Hematopoietic multipotent progenitor cell (in vitro differentiated cells): ENCODE measurements at regions not wholly inside any gene's neighbourhood (a gene's known extent, or its start where the extent isn't known, plus 50 kb on each side); places are given as distances from the start of the nearest gene placed in this dataset.

Experiments
- DNase-seq, 3 donors: peaks; one replicate each; pipeline ENCODE4 v3.0.0-alpha.2; 2011 to 2015; ENCODE audit warnings: low read depth in 2 of 3, low spot score in 2 of 3

DNA sequence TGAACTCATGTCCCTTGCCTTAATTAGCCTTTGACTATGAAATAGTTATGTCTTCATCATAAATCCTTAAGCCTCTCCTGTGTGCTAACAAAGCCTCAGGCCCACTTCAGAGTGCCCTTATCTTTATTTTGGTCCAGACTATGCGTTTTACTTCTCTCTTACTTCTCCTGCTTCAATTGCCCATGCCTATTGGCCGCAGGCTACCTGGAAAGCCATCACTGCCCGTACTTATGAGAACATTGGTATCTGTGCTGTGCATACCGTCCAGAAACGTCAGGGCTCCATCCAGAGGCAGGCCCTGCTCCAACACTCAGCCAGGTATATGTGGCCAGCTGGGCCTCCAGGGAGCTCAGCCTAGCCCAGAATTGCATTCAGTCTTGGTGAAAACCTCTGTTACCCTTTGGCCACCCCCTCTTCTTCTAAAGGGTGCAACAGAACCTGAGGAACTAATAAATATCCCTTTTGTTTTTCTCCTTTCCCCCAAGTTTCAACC, 212.4 kb upstream of the MTPN start:
- no peak for DNase-seq

- DNase-seq: no peak
These were observed 209.1 kb upstream of the MTPN start for GRCh38 chr7:136186281-136186680.

- DNase-seq: no peak
These were observed 207.6 kb upstream of the MTPN start for GRCh38 chr7:136184719-136185118.

DNA sequence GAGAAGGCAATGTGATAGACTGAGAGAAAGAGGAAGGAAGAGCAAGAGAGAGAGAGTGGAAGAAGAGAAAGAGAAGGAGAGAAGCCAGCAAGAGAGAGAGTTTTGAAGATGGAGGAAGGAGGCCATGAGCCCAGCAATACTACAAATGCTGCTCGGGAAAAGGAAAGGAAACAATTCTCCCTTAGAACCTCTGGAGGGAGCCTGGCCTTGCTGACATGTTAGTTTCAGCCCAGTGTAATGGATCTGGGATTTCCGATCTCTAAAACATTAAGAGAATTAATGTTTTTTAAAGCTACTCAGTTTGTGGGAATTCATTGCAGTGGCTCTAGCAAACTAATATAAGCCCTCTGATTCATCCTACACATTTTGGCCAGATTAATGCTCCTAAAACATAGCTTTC, 206.8 kb upstream of the MTPN start:
- DNase-seq: no peak

DNA sequence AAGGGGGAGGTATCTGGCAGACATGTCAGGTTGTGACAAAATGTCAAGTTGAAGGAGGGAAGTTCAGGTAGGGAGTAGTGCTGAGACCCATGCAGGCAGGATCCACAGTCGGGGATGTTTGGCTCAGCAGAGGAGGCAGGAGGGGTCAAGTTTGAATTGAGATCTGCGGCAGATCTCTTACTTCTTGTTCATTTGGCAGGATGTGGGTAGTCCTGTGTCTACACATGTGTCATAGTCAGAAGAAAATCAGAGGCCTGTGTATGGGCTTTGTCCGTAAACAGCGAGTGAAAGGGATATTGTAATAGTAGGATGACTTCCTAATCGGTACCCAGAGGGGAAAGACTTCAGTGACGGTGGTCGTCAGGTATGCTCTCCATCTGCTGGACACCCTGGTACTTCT, 203.8 kb upstream of the MTPN start:
- DNase-seq: no peak

GRCh38 chr7:136179851-136180721, 202.9 kb upstream of the MTPN start:
- peak in 1 of 3 donors; percentile 67 for DNase-seq

GRCh38 chr7:136179154-136179553, 202.0 kb upstream of the MTPN start:
- no peak for DNase-seq

DNA sequence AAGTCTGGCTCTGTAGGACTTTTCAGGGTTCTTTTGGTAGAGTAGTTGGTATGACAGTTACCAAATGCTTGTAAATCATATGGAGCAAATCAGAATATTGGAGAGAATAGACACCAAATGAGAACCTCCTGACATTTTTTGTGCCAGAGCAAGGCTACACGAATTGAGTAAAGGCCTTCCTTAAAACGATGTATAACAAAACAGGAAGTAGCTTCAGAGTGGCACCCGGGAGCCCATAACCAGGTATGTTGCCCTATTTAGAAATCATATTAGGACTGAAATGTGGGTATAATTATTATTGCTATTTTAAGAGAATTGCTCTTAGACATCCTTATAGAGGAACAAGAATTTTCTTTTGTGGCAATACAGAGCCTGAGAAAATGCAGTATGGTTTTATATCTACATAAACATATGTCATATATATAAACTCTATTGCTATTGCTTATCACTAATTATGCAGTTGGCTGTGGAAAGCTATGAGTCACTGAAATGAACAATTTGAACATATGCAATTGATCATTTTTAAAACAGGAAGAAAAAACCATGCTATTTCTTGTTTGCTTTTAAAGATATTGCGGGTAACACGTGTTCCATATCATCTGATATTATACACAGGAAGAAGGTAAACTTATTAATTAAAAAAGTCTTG, 197.4 kb upstream of the MTPN start:
- no peak for DNase-seq

DNA sequence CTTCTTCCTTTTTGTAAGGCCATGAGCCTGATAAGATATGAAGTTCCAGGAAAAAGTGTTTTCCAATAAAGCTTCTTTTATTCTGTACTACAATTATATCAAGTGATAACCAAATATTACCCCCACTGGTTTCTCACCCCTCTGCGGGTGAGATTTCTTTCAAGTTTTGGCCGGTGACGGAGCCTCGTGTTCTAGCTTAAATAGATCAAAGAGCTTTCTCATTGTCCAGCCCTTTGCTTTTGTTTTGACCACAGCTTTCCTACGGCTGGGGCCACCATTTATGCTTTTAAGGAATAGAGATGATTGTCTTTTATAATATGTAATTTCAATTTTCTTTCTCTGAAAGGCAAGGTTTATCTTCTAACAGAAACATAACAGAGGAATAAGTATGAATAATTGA, 196.7 kb upstream of the MTPN start:
- DNase-seq: no peak

- DNase-seq: no peak
These were observed 194.1 kb upstream of the MTPN start for GRCh38 chr7:136171233-136171632.

GRCh38 chr7:136168821-136169220, 191.7 kb upstream of the MTPN start:
- DNase-seq: no peak

GRCh38 chr7:136167991-136168390, 190.8 kb upstream of the MTPN start:
- no peak for DNase-seq

- DNase-seq: no peak
These were observed 189.4 kb upstream of the MTPN start for GRCh38 chr7:136166521-136166920.

GRCh38 chr7:136163340-136163801, 186.2 kb upstream of the MTPN start:
- no peak for DNase-seq

GRCh38 chr7:136150311-136150710, 173.2 kb upstream of the MTPN start:
- DNase-seq: no peak

- no peak for DNase-seq
These were observed 171.8 kb upstream of the MTPN start for GRCh38 chr7:136148920-136149319.

GRCh38 chr7:136146925-136147324, 169.8 kb upstream of the MTPN start:
- no peak for DNase-seq

DNA sequence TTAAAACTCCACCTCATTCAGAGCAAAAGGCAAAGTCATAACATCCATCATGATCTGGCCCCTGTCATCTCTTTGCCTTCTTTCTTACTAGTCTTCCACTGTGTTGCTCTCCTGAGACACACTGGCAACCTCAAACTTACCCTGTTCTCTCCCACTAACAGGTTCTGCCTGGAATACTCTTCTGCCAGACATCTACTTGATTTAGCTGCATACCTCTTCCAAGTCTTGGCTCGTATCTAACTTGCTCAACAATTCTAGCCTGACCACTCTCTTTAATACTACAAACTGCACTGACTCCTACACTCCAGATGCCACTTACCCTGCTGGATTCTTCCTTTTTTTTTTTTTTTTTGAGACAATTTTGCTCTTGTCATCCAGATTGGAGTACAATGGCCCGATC, 167.0 kb upstream of the MTPN start:
- no peak for DNase-seq

DNA sequence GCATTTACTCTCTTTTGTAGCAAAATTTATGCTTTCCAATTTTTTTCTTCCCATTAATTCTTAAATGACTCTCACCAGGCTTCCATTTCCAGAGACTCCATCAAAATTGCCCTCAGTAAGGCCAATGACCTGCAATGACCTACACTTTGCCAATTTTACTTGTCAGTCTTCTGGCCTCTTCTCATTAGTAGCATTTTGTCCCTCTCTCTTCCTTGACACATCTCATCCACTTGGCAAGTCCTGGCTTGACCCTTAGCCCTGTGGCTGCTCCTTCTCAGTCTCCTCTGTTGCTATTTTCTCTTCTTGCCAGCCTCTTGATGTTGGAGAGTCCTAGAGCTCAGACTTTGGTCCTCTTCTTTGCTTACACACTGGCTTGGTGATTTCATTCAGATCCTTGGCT, 166.1 kb upstream of the MTPN start:
- DNase-seq: no peak

DNA sequence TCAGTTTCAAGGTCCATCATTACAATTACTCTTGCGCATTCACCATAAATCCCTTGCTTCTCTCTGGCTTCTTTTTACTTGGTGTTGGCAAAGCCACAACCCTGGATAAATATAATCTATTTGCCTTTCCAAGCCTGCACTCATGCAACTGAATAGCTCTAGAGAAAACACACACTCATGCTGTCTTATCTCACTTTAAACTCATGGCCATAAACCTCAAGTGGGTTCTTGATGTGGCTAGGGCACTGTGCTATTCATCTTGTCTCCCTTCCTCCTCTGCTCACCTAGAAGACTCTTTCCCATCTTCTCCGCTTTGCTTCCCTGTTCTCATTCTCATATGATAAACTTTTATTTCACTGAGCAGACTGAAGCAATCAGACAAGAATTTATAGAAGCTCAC, 165.4 kb upstream of the MTPN start:
- DNase-seq: no peak

DNA sequence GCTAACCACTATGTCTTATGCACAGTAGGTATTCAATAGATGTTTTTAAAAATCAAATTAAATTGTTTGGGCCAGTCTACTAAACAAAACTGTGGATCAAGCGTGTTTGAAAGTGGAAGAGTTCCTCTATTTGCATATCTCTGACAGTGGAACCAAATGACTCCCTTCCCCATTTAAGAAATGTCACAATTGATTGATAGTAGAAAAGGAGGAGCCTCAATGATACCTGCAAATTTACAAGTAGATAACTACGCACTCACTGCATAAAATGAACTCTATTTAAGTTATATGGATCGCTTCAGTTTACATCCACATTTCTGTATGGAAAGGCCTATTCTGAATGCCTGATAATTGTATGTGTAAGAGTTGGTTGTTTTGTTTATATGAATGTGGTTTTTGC, 163.3 kb upstream of the MTPN start:
- DNase-seq: no peak

- no peak for DNase-seq
These were observed 162.3 kb upstream of the MTPN start for GRCh38 chr7:136139417-136139816.
